Gastrocnemius medialis (tissue), 4 donors: ENCODE measurements at regions not wholly inside any gene's neighbourhood (a gene's known extent, or its start where the extent isn't known, plus 50 kb on each side); places are given as distances from the start of the nearest gene placed in this dataset.

Experiments used
- POLR2A ChIP-seq, 2 donors: fragments of 450-650 bp; IDR thresholded peaks; one replicate each; pipeline ENCODE4 v1.6.1; 2017; ENCODE audit warnings: antibody characterized with exemption in 2 of 2, mild to moderate bottlenecking in 2 of 2, moderate library complexity in 2 of 2
- TF ChIP-seq, protein P1 (sequence below), 5 experiments: fragments of 450-650 bp in 3 of 5; fragments of 200-600 bp in 2 of 5; sonication (generic) in 2 of 5; IDR thresholded peaks in 4 of 5; conservative IDR thresholded peaks in 1 of 5; 1 replicate in 4 of 5; 2 replicates in 1 of 5; pipeline ENCODE4 v1.5.1; 2016 to 2019; ENCODE audit warnings: antibody characterized with exemption in 5 of 5, mild to moderate bottlenecking in 3 of 5, moderate library complexity in 3 of 5

DNA sequence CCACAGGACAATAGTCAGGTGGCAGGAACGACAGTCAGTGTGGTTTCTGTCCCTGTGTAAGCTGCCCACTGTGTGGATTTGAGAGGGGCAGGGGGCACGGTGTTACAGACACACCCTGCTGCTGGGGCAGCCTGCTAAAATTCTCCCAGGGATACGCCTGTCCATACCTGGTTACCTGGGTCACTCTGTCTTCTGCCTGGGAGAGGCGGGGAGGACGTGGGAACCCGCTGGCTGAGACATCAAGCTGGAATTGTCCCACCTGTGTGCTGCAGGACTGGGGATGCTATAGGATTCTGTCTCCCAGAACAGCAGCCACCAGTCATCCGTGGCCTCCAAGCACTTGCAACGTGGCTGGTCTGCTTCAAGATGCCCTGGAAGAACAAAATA lies 63.8 kb upstream of the LINC01488 start:
- no peak for TF ChIP-seq POLR2A (IDR thresholded peaks at IDR 0.05)
- TF ChIP-seq, protein P1, sequence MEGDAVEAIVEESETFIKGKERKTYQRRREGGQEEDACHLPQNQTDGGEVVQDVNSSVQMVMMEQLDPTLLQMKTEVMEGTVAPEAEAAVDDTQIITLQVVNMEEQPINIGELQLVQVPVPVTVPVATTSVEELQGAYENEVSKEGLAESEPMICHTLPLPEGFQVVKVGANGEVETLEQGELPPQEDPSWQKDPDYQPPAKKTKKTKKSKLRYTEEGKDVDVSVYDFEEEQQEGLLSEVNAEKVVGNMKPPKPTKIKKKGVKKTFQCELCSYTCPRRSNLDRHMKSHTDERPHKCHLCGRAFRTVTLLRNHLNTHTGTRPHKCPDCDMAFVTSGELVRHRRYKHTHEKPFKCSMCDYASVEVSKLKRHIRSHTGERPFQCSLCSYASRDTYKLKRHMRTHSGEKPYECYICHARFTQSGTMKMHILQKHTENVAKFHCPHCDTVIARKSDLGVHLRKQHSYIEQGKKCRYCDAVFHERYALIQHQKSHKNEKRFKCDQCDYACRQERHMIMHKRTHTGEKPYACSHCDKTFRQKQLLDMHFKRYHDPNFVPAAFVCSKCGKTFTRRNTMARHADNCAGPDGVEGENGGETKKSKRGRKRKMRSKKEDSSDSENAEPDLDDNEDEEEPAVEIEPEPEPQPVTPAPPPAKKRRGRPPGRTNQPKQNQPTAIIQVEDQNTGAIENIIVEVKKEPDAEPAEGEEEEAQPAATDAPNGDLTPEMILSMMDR (IDR thresholded peaks at IDR 0.05 in 4 of 5, conservative IDR thresholded peaks at IDR 0.05 in 1 of 5): no peak
